Colonic mucosa (tissue), 4 donors: ENCODE measurements at regions not wholly inside any gene's neighbourhood (a gene's known extent, or its start where the extent isn't known, plus 50 kb on each side); places are given as distances from the start of the nearest gene placed in this dataset.

ENCODE experiments used
- DNase-seq: peaks from one replicate; pipeline ENCODE4 v3.0.0-alpha.2; 2020
- H3K27ac ChIP-seq: fragments of 200-600 bp; one replicate; pipeline ENCODE4 v1.8.0; 2021
- H3K27me3 ChIP-seq: fragments of 200-600 bp; one replicate; pipeline ENCODE4 v1.8.0; 2021
- H3K36me3 ChIP-seq: fragments of 200-600 bp; one replicate; pipeline ENCODE4 v1.8.0; 2021
- H3K4me1 ChIP-seq: fragments of 200-600 bp; one replicate; pipeline ENCODE4 v1.8.0; 2021; ENCODE audit warnings: mild to moderate bottlenecking
- H3K4me3 ChIP-seq: fragments of 200-600 bp; one replicate; pipeline ENCODE4 v1.8.0; 2021
- H3K9ac ChIP-seq, 2 donors: one replicate each; pipeline ENCODE4 v1.7.0; 2013; ENCODE audit warnings: control low read depth in 2 of 2, low read depth in 2 of 2, low read length in 2 of 2
- H3K9me3 ChIP-seq: fragments of 200-600 bp; one replicate; pipeline ENCODE4 v1.8.0; 2021
- intact Hi-C: fragments of 100-400 bp; cut with DNase I; formaldehyde crosslinking; loops from one replicate; pipeline ENCODE4 v1.14.1; 2022
- TF ChIP-seq, protein P1 (sequence below): fragments of 200-600 bp; IDR thresholded peaks from one replicate; pipeline ENCODE4 v1.8.0; 2022; ENCODE audit warnings: antibody characterized with exemption, mild to moderate bottlenecking
- donor health status: healthy.
- donor health status: DM: no; HTN: no; CAD: no.
- donor health status: DM: no; HTN: no; CAD: no.

DNA sequence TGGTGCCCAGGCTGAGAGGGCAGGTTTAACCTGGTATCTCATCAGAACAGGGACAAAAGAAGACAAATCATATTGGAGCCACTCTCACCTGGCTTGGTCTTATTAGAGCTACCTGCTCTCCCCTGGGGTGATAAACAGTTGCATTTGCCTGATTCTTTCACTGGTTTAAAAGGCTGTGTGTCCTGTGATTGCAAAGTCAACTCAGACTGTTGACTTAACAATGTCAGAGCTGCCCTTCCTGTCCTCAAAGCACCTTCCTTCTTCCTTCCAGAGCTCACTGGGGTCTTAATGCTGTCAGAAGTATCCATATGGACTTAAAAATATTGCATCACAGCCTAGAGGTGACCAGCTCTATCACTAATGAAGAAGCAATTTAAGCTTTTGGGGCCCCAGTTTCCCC lies 50.5 kb upstream of the MINAR1 start:
- intact Hi-C loops: loop anchor here (5.0 to 10.0 kb wide), 2 partner anchors 471 to 793 kb away; no protein-coding TSS in a partner anchor

More for the DNA sequence above, 50.5 kb upstream of the MINAR1 start:
- no peak for DNase-seq
- Histone ChIP-seq H3K9me3 (no peaks in the 10 kb centered on the region), H3K4me3 (no peak overlapping the region), H3K4me1 (no peaks in the 10 kb centered on the region), H3K27ac (no peak overlapping the region), H3K27me3 (no peaks in the 10 kb centered on the region), H3K9ac (no peak overlapping the region), H3K36me3 (no peaks in the 10 kb centered on the region)
- TF ChIP-seq, protein P1, sequence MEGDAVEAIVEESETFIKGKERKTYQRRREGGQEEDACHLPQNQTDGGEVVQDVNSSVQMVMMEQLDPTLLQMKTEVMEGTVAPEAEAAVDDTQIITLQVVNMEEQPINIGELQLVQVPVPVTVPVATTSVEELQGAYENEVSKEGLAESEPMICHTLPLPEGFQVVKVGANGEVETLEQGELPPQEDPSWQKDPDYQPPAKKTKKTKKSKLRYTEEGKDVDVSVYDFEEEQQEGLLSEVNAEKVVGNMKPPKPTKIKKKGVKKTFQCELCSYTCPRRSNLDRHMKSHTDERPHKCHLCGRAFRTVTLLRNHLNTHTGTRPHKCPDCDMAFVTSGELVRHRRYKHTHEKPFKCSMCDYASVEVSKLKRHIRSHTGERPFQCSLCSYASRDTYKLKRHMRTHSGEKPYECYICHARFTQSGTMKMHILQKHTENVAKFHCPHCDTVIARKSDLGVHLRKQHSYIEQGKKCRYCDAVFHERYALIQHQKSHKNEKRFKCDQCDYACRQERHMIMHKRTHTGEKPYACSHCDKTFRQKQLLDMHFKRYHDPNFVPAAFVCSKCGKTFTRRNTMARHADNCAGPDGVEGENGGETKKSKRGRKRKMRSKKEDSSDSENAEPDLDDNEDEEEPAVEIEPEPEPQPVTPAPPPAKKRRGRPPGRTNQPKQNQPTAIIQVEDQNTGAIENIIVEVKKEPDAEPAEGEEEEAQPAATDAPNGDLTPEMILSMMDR: no peak
